IMR-90 (cell line): ENCODE measurements at regions not wholly inside any gene's neighbourhood (a gene's known extent, or its start where the extent isn't known, plus 50 kb on each side); places are given as distances from the start of the nearest gene placed in this dataset.

Source experiments
- ATAC-seq: fragments of 200-7000 bp; cut with Tn5 transposase; 2 replicates; pipeline ENCODE4 v1.9.1; 2020; ENCODE audit warnings: low read depth, mild to moderate bottlenecking, moderate library complexity
- BruUV-seq: library from RNA; stranded (reverse); fragments of 400-500 nt; replicated peaks from 2 replicates; lab custom pipeline; 2021; lab: Mats Ljungman, UMichigan
- CTCF ChIA-PET: fragments of 300-600 bp; formaldehyde crosslinking; extraction: SDS; loops from one replicate; lab custom pipeline; 2021; ENCODE audit warnings: antibody characterized with exemption; lab: Yijun Ruan, JAX
- POLR2A ChIA-PET: fragments of 300-600 bp; sonication (Branson Sonifier 250); formaldehyde crosslinking; loops from one replicate; lab custom pipeline; 2022; ENCODE audit warnings: antibody characterized with exemption; ENCODE audit not compliant: unreplicated experiment; lab: Charles Lee
- DNase-seq: peaks from one replicate; pipeline ENCODE4 v3.0.0; 2013
- H2AFZ ChIP-seq: replicated peaks from 2 replicates; pipeline ENCODE3; 2013; ENCODE audit warnings: low read length, mild to moderate bottlenecking; ENCODE audit not compliant: poor library complexity
- H2AK5ac ChIP-seq: 2 replicates; pipeline ENCODE4 v1.6.1; 2013; ENCODE audit warnings: low read depth, low read length, inconsistent platforms
- H2AK9ac ChIP-seq: replicated peaks from 2 replicates; pipeline ENCODE3; 2013; ENCODE audit warnings: mild to moderate bottlenecking, low read depth, low read length, moderate library complexity; ENCODE audit not compliant: poor library complexity
- H2BK120ac ChIP-seq: 2 replicates; pipeline ENCODE4 v1.6.1; 2013; ENCODE audit warnings: low read depth, low read length, inconsistent platforms
- H2BK15ac ChIP-seq: 3 replicates; pipeline ENCODE4 v1.6.1; 2013; ENCODE audit warnings: low read depth, low read length, inconsistent platforms
- H2BK20ac ChIP-seq: 2 replicates; pipeline ENCODE4 v1.6.1; 2013; ENCODE audit warnings: low read depth, mild to moderate bottlenecking, inconsistent platforms, low read length, moderate library complexity
- H2BK5ac ChIP-seq: 2 replicates; pipeline ENCODE4 v1.6.1; 2013; ENCODE audit warnings: mild to moderate bottlenecking, low read depth, low read length, inconsistent platforms; ENCODE audit not compliant: poor library complexity, severe bottlenecking
- H3K14ac ChIP-seq: replicated peaks from 2 replicates; pipeline ENCODE4 v1.6.1; 2013; ENCODE audit warnings: low read depth, low read length, inconsistent platforms
- H3K18ac ChIP-seq: 2 replicates; pipeline ENCODE4 v1.6.1; 2013; ENCODE audit warnings: low read depth, low read length, control low read depth
- H3K23ac ChIP-seq: 2 replicates; pipeline ENCODE4 v1.6.1; 2013; ENCODE audit warnings: low read depth, low read length, inconsistent platforms
- H3K27ac ChIP-seq: 2 replicates; pipeline ENCODE4 v1.5.1; 2013; ENCODE audit warnings: mild to moderate bottlenecking, control low read depth, low read length; ENCODE audit not compliant: insufficient read depth
- H3K27me3 ChIP-seq: 2 replicates; pipeline ENCODE4 v1.6.1; 2013; ENCODE audit warnings: low read length; ENCODE audit not compliant: control insufficient read depth, insufficient read depth
- H3K36me3 ChIP-seq: 2 replicates; pipeline ENCODE4 v1.6.1; 2013; ENCODE audit warnings: low read length, mixed read lengths; ENCODE audit not compliant: control insufficient read depth, insufficient read depth
- H3K4ac ChIP-seq: 2 replicates; pipeline ENCODE4 v1.6.1; 2013; ENCODE audit warnings: low read depth, low read length, inconsistent platforms
- H3K4me1 ChIP-seq: 2 replicates; pipeline ENCODE4 v1.6.1; 2013; ENCODE audit warnings: low read length, mixed read lengths; ENCODE audit not compliant: control insufficient read depth, insufficient read depth
- H3K4me2 ChIP-seq: 2 replicates; pipeline ENCODE4 v1.6.1; 2013; ENCODE audit warnings: low read depth, mild to moderate bottlenecking, control low read depth, low read length, moderate library complexity
- H3K4me3 ChIP-seq: 2 replicates; pipeline ENCODE4 v1.5.1; 2013; ENCODE audit warnings: low read depth, mild to moderate bottlenecking, control low read depth, low read length, moderate library complexity; ENCODE audit not compliant: insufficient read depth
- H3K56ac ChIP-seq: 2 replicates; pipeline ENCODE4 v1.6.1; 2013; ENCODE audit warnings: low read length, inconsistent platforms; ENCODE audit not compliant: insufficient read depth; ENCODE audit errors: extremely low read depth
- H3K79me1 ChIP-seq, 2 experiments: 2 replicates each; pipeline ENCODE4 v1.6.1; 2013; ENCODE audit warnings: low read length in 2 of 2, inconsistent platforms in 1 of 2, low read depth in 1 of 2
- H3K9ac ChIP-seq: 2 replicates; pipeline ENCODE4 v1.6.1; 2013; ENCODE audit warnings: low read depth, low read length, control low read depth
- H3K9me1 ChIP-seq: 2 replicates; pipeline ENCODE4 v1.6.1; 2013; ENCODE audit warnings: low read length, inconsistent platforms; ENCODE audit not compliant: insufficient read depth
- H3K9me3 ChIP-seq: 2 replicates; pipeline ENCODE4 v1.6.1; 2013; ENCODE audit warnings: low read length; ENCODE audit not compliant: control insufficient read depth, insufficient read depth
- H4K20me1 ChIP-seq: 2 replicates; pipeline ENCODE4 v1.6.1; 2013; ENCODE audit warnings: low read length, inconsistent platforms; ENCODE audit not compliant: insufficient read depth
- H4K5ac ChIP-seq: 2 replicates; pipeline ENCODE4 v1.6.1; 2013; ENCODE audit warnings: mild to moderate bottlenecking, low read depth, low read length, control low read depth
- H4K8ac ChIP-seq, 2 experiments: 2 replicates each; pipeline ENCODE4 v1.6.1; 2013; ENCODE audit warnings: low read depth in 2 of 2, low read length in 2 of 2, control low read depth in 1 of 2, inconsistent platforms in 1 of 2
- H4K91ac ChIP-seq: 2 replicates; pipeline ENCODE4 v1.6.1; 2013; ENCODE audit warnings: low read depth, low read length, inconsistent platforms; ENCODE audit not compliant: insufficient read depth
- BHLHE40 ChIP-seq: fragments of 150-350 bp; IDR thresholded peaks from 2 replicates; pipeline ENCODE4 v1.6.1; 2016; ENCODE audit warnings: mild to moderate bottlenecking, low read depth, low read length
- CHD1 ChIP-seq: IDR thresholded peaks from 2 replicates; pipeline ENCODE4 v1.6.1; 2012; ENCODE audit warnings: low read depth, low read length, improper control_type of control experiment
- MAZ ChIP-seq: IDR thresholded peaks from 2 replicates; pipeline ENCODE4 v1.6.1; 2012; ENCODE audit warnings: low read depth, mild to moderate bottlenecking, low read length, improper control_type of control experiment, moderate library complexity, borderline replicate concordance
- MXI1 ChIP-seq: IDR thresholded peaks from 2 replicates; pipeline ENCODE4 v1.6.1; 2012; ENCODE audit warnings: low read depth, mild to moderate bottlenecking, low read length, moderate library complexity, borderline replicate concordance
- POLR2A ChIP-seq: IDR thresholded peaks from 2 replicates; pipeline ENCODE4 v1.6.1; 2012; ENCODE audit warnings: mild to moderate bottlenecking, low read depth, low read length
- RAD21 ChIP-seq: IDR thresholded peaks from 2 replicates; pipeline ENCODE4 v1.6.1; 2012; ENCODE audit warnings: low read length, improper control_type of control experiment
- RCOR1 ChIP-seq: IDR thresholded peaks from 2 replicates; pipeline ENCODE4 v1.6.1; 2012; ENCODE audit warnings: mild to moderate bottlenecking, low read length, improper control_type of control experiment; ENCODE audit not compliant: insufficient replicate concordance
- RFX5 ChIP-seq: IDR thresholded peaks from 2 replicates; pipeline ENCODE4 v1.8.0; 2012; ENCODE audit warnings: low read depth, mild to moderate bottlenecking, low read length, moderate library complexity
- SMC3 ChIP-seq: fragments of 150-350 bp; IDR thresholded peaks from 2 replicates; pipeline ENCODE4 v1.6.1; 2016; ENCODE audit warnings: low read depth, mild to moderate bottlenecking, antibody characterized with exemption, low read length, moderate library complexity
- WGBS, 2 experiments: methylation state at CpG; one replicate each; pipeline versions ENCODE4 v1.1.5 to v1.1.7; 2013; ENCODE audit warnings: missing lambda C conversion rate in 2 of 2; ENCODE audit not compliant: insufficient read length in 1 of 2; ENCODE audit errors: extremely low coverage in 2 of 2; 5-methylcytosine and 5-hydroxymethylcytosine counted together
- dilution Hi-C: fragments of 300-500 bp; cut with HindIII; formaldehyde crosslinking; loops from one replicate; pipeline ENCODE4 v1.14.3; 2018; ENCODE audit warnings: low sequenced_read_pairs; ENCODE audit not compliant: unreplicated experiment
- in situ Hi-C: fragments of 300-500 bp; cut with MboI; formaldehyde crosslinking; loops from 3 replicates; pipeline ENCODE4 v1.14.3; 2019; ENCODE audit warnings: low sequenced_read_pairs, inconsistent platforms, mixed read lengths
- intact Hi-C: fragments of 100-400 bp; cut with micrococcal nuclease; formaldehyde crosslinking; loops from 2 replicates; pipeline ENCODE4 v1.10.0; 2022

- no peak overlapping the region for H3K14ac ChIP-seq
- H3K79me1 ChIP-seq, result no peaks in the 10 kb centered on the region; a peak in 2 of 4 replicates
- H2AFZ ChIP-seq, result no peak overlapping the region
- CTCF ChIA-PET, result no interaction called here
- no peak overlapping the region for H3K4ac ChIP-seq
- H2BK20ac ChIP-seq, result no peak overlapping the region
- H3K9me1 ChIP-seq, result no peaks in the 10 kb centered on the region
- in situ Hi-C loops, result no loop called here
- H3K4me1 ChIP-seq, result no peaks in the 10 kb centered on the region
- no peak overlapping the region for H3K4me2 ChIP-seq
- no peaks in the 10 kb centered on the region for H3K27me3 ChIP-seq
- intact Hi-C loops, result loop anchor here (5.0 kb wide), 2 partner anchors 156 to 179 kb away; partner anchors contain the start of gene SPIN4
- H3K36me3 ChIP-seq, result no peaks in the 10 kb centered on the region
- H3K27ac ChIP-seq, result no peak overlapping the region
- no peak overlapping the region for H2AK5ac ChIP-seq
- H3K9me3 ChIP-seq, result no peaks in the 10 kb centered on the region
- H3K18ac ChIP-seq, result no peak overlapping the region
- no peak overlapping the region for H3K23ac ChIP-seq
- H4K8ac ChIP-seq, result no peak overlapping the region
- WGBS, 2 experiments, result no CpG with 5 or more reads among the region's 5 CpGs
- no peak overlapping the region for H3K9ac ChIP-seq
- no peak overlapping the region for H4K91ac ChIP-seq
- DNase-seq (no peak), ATAC-seq (no peak)
- no peak overlapping the region for H2BK5ac ChIP-seq
- no peak overlapping the region for H3K56ac ChIP-seq
- H2BK120ac ChIP-seq, result no peak overlapping the region
- no peak overlapping the region for H3K4me3 ChIP-seq
- no peak for TF ChIP-seq SMC3
- no peak for TF ChIP-seq BHLHE40
- TF ChIP-seq RCOR1, result no peak
- no peak for TF ChIP-seq CHD1
- TF ChIP-seq RAD21, result no peak
- TF ChIP-seq MAZ, result no peak
- no peak for TF ChIP-seq MXI1
- TF ChIP-seq POLR2A, result no peak
- no peak for TF ChIP-seq RFX5
- no peak overlapping the region for H2AK9ac ChIP-seq
- dilution Hi-C loops, result no loop called here
- no peaks in the 10 kb centered on the region for H4K20me1 ChIP-seq
- H4K5ac ChIP-seq, result no peak overlapping the region
- no TSS peak for BruUV-seq
- no peak overlapping the region for H2BK15ac ChIP-seq
- POLR2A ChIA-PET, result no interaction called here
Observed at GRCh38 chrX:63508668-63509067, 157.5 kb upstream of the SPIN4 start.
